ENCODE measurements at regions not wholly inside any gene's neighbourhood (a gene's known extent, or its start where the extent isn't known, plus 50 kb on each side); places are given as distances from the start of the nearest gene placed in this dataset.

GRCh38 chr2:15874321-15874720 lies 66.0 kb upstream of the MYCN start:
- ATAC-seq (no peak), DNase-seq (ENCODE audit: missing footprints) (no peak)
- intact Hi-C loops (cut with DNase I), result no loop called here

GRCh38 chr2:15874854-15875804 lies 65.2 kb upstream of the MYCN start:
- intact Hi-C loops (cut with DNase I), result no loop called here
- ATAC-seq, result no peak

GRCh38 chr2:15875969-15876705 lies 64.2 kb upstream of the MYCN start:
- DNase-seq (ENCODE audit: missing footprints) (no peak), ATAC-seq (no peak)
- intact Hi-C loops (cut with DNase I), result no loop called here

More at GRCh38 chr2:15874854-15875804, 65.2 kb upstream of the MYCN start:
- DNase-seq (ENCODE audit: missing footprints), result no peak

- intact Hi-C loops (cut with DNase I), result no loop called here
- DNase-seq (ENCODE audit: missing footprints) (no peak), ATAC-seq (no peak)
Observed at GRCh38 chr2:15880226-15881119, 59.9 kb upstream of the MYCN start.

GRCh38 chr2:15881120-15881433 lies 59.3 kb upstream of the MYCN start:
- intact Hi-C loops (cut with DNase I), result no loop called here
- ATAC-seq, result no peak

GRCh38 chr2:15881676-15882075 lies 58.7 kb upstream of the MYCN start:
- intact Hi-C loops (cut with DNase I), result no loop called here
- no peak for ATAC-seq
- no peak for DNase-seq (ENCODE audit: missing footprints)

More at GRCh38 chr2:15881120-15881433, 59.3 kb upstream of the MYCN start:
- no peak for DNase-seq (ENCODE audit: missing footprints)

- intact Hi-C loops (cut with DNase I), result no loop called here
- no peak for DNase-seq (ENCODE audit: missing footprints)
- no peak for ATAC-seq
Observed at GRCh38 chr2:15882761-15883497, 57.4 kb upstream of the MYCN start.

GRCh38 chr2:15883684-15884083 lies 56.7 kb upstream of the MYCN start:
- no peak for DNase-seq (ENCODE audit: missing footprints)
- no peak for ATAC-seq
- intact Hi-C loops (cut with DNase I), result no loop called here

- ATAC-seq, result no peak
- no peak for DNase-seq (ENCODE audit: missing footprints)
- intact Hi-C loops (cut with DNase I), result no loop called here
Observed at GRCh38 chr2:15884790-15885189, 55.6 kb upstream of the MYCN start.

GRCh38 chr2:15886231-15886630 lies 54.1 kb upstream of the MYCN start:
- ATAC-seq (no peak), DNase-seq (ENCODE audit: missing footprints) (no peak)
- intact Hi-C loops (cut with DNase I), result no loop called here

GRCh38 chr2:15889442-15890123 lies 50.8 kb upstream of the MYCN start:
- intact Hi-C loops (cut with DNase I), result no loop called here
- DNase-seq (ENCODE audit: missing footprints) (no peak), ATAC-seq (peak; percentile 50)

- DNase-seq (ENCODE audit: missing footprints), result no peak
- ATAC-seq, result peak; percentile 17
- intact Hi-C loops (cut with DNase I), result no loop called here
Observed at GRCh38 chr2:15890124-15890754, 50.1 kb upstream of the MYCN start.

Measured in Right ventricle myocardium inferior (tissue), 1 donor.